HG03521 (cell line): ENCODE measurements at regions not wholly inside any gene's neighbourhood (a gene's known extent, or its start where the extent isn't known, plus 50 kb on each side); places are given as distances from the start of the nearest gene placed in this dataset.

ENCODE experiments used
- ATAC-seq: cut with Tn5 transposase; IDR thresholded peaks from one replicate; pipeline ENCODE4 v1.9.1; 2021; ENCODE audit warnings: mild to moderate bottlenecking, moderate library complexity; ENCODE audit not compliant: unreplicated experiment

- ATAC-seq = no peak
These were observed 147.9 kb upstream of the NCKAP5 start for GRCh38 chr2:133716166-133716565.

- no peak for ATAC-seq
These were observed 149.2 kb upstream of the NCKAP5 start for GRCh38 chr2:133717497-133717896.

- no peak for ATAC-seq
These were observed 150.5 kb upstream of the NCKAP5 start for GRCh38 chr2:133718688-133719201.

- no peak for ATAC-seq
These were observed 152.2 kb upstream of the NCKAP5 start for GRCh38 chr2:133720429-133720828.

GRCh38 chr2:133721118-133721517 is 152.9 kb upstream of the NCKAP5 start:
- no peak for ATAC-seq

GRCh38 chr2:133723133-133723532 is 154.9 kb upstream of the NCKAP5 start:
- ATAC-seq = no peak

GRCh38 chr2:133726973-133727372 is 158.7 kb upstream of the NCKAP5 start:
- no peak for ATAC-seq

GRCh38 chr2:133732059-133732458 is 163.8 kb upstream of the NCKAP5 start:
- ATAC-seq = no peak

- no peak for ATAC-seq
These were observed 165.0 kb upstream of the NCKAP5 start for GRCh38 chr2:133732982-133733900.

- ATAC-seq = no peak
These were observed 165.6 kb upstream of the NCKAP5 start for GRCh38 chr2:133733901-133734255.

- no peak for ATAC-seq
These were observed 166.6 kb upstream of the NCKAP5 start for GRCh38 chr2:133734716-133735495.

- no peak for ATAC-seq
These were observed 168.4 kb upstream of the NCKAP5 start for GRCh38 chr2:133736674-133737073.

GRCh38 chr2:133737242-133737993 is 169.2 kb upstream of the NCKAP5 start:
- ATAC-seq = no peak

GRCh38 chr2:133739039-133739438 is 170.8 kb upstream of the NCKAP5 start:
- ATAC-seq = no peak

- no peak for ATAC-seq
These were observed 172.2 kb upstream of the NCKAP5 start for GRCh38 chr2:133740500-133740899.

GRCh38 chr2:133748007-133748700 is 179.9 kb upstream of the NCKAP5 start:
- ATAC-seq = no peak

GRCh38 chr2:133753665-133754064 is 185.4 kb upstream of the NCKAP5 start:
- ATAC-seq = no peak

- no peak for ATAC-seq
These were observed 187.4 kb upstream of the NCKAP5 start for GRCh38 chr2:133755480-133756300.

- no peak for ATAC-seq
These were observed 188.6 kb upstream of the NCKAP5 start for GRCh38 chr2:133756833-133757232.

- no peak for ATAC-seq
These were observed 192.1 kb upstream of the NCKAP5 start for GRCh38 chr2:133760376-133760775.
